H1 (cell line): ENCODE measurements at regions not wholly inside any gene's neighbourhood (a gene's known extent, or its start where the extent isn't known, plus 50 kb on each side); places are given as distances from the start of the nearest gene placed in this dataset.

ENCODE experiments used
- ATF2 ChIP-seq: IDR thresholded peaks from 2 replicates; pipeline ENCODE4 v1.6.1; 2012; ENCODE audit warnings: low read length, inconsistent platforms
- BRCA1 ChIP-seq: IDR thresholded peaks from 2 replicates; pipeline ENCODE4 v1.6.1; 2012; ENCODE audit warnings: low read depth, low read length, improper control_type of control experiment
- CHD1 ChIP-seq: IDR thresholded peaks from 2 replicates; pipeline ENCODE4 v1.6.1; 2012; ENCODE audit warnings: low read depth, low read length, improper control_type of control experiment
- RFX5 ChIP-seq: IDR thresholded peaks from 2 replicates; pipeline ENCODE4 v1.6.1; 2011; ENCODE audit warnings: low read depth, low read length, improper control_type of control experiment, borderline replicate concordance
- RNF2 ChIP-seq: fragments of 200-900, 300-1000 bp; sonication (generic); IDR thresholded peaks from 2 replicates; pipeline ENCODE4 v1.7.1; 2016; ENCODE audit warnings: borderline replicate concordance, low read depth, mild to moderate bottlenecking, antibody characterized with exemption, low read length; ENCODE audit not compliant: poor library complexity, severe bottlenecking; ENCODE audit errors: missing control alignments
- SIX5 ChIP-seq: IDR thresholded peaks from 2 replicates; pipeline ENCODE4 v1.6.1; 2011; ENCODE audit warnings: mild to moderate bottlenecking, low read depth, low read length
- TF ChIP-seq, protein P1 (sequence below): fragments of 300-600 bp; sonication (generic); IDR thresholded peaks from 2 replicates; pipeline ENCODE4 v1.7.1; 2012; ENCODE audit warnings: low read length, moderate library complexity, mild to moderate bottlenecking, inconsistent platforms; ENCODE audit not compliant: insufficient replicate concordance

- TF ChIP-seq, protein P1, sequence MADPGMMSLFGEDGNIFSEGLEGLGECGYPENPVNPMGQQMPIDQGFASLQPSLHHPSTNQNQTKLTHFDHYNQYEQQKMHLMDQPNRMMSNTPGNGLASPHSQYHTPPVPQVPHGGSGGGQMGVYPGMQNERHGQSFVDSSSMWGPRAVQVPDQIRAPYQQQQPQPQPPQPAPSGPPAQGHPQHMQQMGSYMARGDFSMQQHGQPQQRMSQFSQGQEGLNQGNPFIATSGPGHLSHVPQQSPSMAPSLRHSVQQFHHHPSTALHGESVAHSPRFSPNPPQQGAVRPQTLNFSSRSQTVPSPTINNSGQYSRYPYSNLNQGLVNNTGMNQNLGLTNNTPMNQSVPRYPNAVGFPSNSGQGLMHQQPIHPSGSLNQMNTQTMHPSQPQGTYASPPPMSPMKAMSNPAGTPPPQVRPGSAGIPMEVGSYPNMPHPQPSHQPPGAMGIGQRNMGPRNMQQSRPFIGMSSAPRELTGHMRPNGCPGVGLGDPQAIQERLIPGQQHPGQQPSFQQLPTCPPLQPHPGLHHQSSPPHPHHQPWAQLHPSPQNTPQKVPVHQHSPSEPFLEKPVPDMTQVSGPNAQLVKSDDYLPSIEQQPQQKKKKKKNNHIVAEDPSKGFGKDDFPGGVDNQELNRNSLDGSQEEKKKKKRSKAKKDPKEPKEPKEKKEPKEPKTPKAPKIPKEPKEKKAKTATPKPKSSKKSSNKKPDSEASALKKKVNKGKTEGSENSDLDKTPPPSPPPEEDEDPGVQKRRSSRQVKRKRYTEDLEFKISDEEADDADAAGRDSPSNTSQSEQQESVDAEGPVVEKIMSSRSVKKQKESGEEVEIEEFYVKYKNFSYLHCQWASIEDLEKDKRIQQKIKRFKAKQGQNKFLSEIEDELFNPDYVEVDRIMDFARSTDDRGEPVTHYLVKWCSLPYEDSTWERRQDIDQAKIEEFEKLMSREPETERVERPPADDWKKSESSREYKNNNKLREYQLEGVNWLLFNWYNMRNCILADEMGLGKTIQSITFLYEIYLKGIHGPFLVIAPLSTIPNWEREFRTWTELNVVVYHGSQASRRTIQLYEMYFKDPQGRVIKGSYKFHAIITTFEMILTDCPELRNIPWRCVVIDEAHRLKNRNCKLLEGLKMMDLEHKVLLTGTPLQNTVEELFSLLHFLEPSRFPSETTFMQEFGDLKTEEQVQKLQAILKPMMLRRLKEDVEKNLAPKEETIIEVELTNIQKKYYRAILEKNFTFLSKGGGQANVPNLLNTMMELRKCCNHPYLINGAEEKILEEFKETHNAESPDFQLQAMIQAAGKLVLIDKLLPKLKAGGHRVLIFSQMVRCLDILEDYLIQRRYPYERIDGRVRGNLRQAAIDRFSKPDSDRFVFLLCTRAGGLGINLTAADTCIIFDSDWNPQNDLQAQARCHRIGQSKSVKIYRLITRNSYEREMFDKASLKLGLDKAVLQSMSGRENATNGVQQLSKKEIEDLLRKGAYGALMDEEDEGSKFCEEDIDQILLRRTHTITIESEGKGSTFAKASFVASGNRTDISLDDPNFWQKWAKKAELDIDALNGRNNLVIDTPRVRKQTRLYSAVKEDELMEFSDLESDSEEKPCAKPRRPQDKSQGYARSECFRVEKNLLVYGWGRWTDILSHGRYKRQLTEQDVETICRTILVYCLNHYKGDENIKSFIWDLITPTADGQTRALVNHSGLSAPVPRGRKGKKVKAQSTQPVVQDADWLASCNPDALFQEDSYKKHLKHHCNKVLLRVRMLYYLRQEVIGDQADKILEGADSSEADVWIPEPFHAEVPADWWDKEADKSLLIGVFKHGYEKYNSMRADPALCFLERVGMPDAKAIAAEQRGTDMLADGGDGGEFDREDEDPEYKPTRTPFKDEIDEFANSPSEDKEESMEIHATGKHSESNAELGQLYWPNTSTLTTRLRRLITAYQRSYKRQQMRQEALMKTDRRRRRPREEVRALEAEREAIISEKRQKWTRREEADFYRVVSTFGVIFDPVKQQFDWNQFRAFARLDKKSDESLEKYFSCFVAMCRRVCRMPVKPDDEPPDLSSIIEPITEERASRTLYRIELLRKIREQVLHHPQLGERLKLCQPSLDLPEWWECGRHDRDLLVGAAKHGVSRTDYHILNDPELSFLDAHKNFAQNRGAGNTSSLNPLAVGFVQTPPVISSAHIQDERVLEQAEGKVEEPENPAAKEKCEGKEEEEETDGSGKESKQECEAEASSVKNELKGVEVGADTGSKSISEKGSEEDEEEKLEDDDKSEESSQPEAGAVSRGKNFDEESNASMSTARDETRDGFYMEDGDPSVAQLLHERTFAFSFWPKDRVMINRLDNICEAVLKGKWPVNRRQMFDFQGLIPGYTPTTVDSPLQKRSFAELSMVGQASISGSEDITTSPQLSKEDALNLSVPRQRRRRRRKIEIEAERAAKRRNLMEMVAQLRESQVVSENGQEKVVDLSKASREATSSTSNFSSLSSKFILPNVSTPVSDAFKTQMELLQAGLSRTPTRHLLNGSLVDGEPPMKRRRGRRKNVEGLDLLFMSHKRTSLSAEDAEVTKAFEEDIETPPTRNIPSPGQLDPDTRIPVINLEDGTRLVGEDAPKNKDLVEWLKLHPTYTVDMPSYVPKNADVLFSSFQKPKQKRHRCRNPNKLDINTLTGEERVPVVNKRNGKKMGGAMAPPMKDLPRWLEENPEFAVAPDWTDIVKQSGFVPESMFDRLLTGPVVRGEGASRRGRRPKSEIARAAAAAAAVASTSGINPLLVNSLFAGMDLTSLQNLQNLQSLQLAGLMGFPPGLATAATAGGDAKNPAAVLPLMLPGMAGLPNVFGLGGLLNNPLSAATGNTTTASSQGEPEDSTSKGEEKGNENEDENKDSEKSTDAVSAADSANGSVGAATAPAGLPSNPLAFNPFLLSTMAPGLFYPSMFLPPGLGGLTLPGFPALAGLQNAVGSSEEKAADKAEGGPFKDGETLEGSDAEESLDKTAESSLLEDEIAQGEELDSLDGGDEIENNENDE, result no peak
- TF ChIP-seq CHD1, result no peak
- TF ChIP-seq RFX5, result no peak
- no peak for TF ChIP-seq ATF2
- TF ChIP-seq RNF2, result no peak
- TF ChIP-seq BRCA1, result no peak
- no peak for TF ChIP-seq SIX5
Measured at GRCh38 chr15:22236469-22236868, 156.1 kb downstream of the OR4M2 start (continued).
